ENCODE measurements at regions not wholly inside any gene's neighbourhood (a gene's known extent, or its start where the extent isn't known, plus 50 kb on each side); places are given as distances from the start of the nearest gene placed in this dataset.

DNA sequence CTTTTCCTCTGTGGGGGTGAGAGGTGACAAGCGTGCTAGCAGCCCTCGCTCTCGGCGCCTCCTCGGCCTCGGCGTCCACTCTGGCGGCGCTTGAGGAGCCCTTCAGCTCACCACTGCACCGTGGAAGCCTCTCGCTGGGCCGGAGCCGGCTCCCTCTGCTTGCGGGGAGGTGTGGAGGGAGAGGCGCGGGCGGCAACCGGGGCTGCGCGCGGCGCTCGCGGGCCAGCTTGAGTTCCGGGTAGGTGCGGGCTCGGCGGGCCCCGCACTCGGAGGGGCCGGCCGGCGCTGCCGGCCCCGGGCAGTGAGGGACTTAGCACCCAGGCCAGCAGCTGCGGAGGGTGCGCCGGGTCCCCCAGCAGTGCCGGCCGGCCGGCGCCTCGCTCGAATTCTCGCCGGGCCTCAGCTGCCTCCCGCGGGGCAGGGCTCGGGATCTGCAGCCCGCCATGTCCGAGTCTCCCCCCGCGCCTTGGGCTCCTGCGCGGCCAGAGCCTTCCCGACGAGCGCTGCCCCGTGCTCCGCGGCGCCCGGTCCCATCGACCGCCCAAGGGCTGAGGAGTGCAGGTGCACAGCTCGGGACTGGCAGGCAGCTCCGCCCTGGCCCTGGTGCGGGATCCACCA is 352.8 kb upstream of the PODXL start:
- TF ChIP-seq FOXM1 (IDR thresholded peaks at IDR 0.05; ENCODE audit: borderline replicate concordance): no peak
- TF ChIP-seq ELF4 (IDR thresholded peaks at IDR 0.05): no peak
- no peak for TF ChIP-seq BHLHE40 (IDR thresholded peaks at IDR 0.05; ENCODE audit: borderline replicate concordance)
- no peak for TF ChIP-seq SP1 (IDR thresholded peaks at IDR 0.05)
- no peak for TF ChIP-seq FOXK2 (IDR thresholded peaks at IDR 0.05)
- TF ChIP-seq CTBP1 (IDR thresholded peaks at IDR 0.05; ENCODE audit: borderline replicate concordance): no peak
- no peak for TF ChIP-seq TARDBP (IDR thresholded peaks at IDR 0.05)
- no peak for TF ChIP-seq PKNOX1 (IDR thresholded peaks at IDR 0.05)
- TF ChIP-seq L3MBTL2 (conservative IDR thresholded peaks at IDR 0.05): no peak
- TF ChIP-seq LEF1 (IDR thresholded peaks at IDR 0.05; ENCODE audit: borderline replicate concordance): no peak
- no peak for TF ChIP-seq NFRKB (IDR thresholded peaks at IDR 0.05)
- TF ChIP-seq ARNT (IDR thresholded peaks at IDR 0.05): no peak
